K562 (cell line): ENCODE measurements at regions not wholly inside any gene's neighbourhood (a gene's known extent, or its start where the extent isn't known, plus 50 kb on each side); places are given as distances from the start of the nearest gene placed in this dataset.

Source experiments
- ATAC-seq: fragments of 200-7000 bp; cut with Tn5 transposase; 3 replicates; pipeline ENCODE4 v1.9.1; 2020; ENCODE audit warnings: moderate library complexity
- BruUV-seq: library from RNA; stranded (reverse); fragments of 400-500 nt; replicated peaks from 2 replicates; lab custom pipeline; 2021; lab: Mats Ljungman, UMichigan
- CTCF ChIA-PET: fragments of 300-600 bp; formaldehyde crosslinking; extraction: SDS; loops from one replicate; lab custom pipeline; 2021; ENCODE audit warnings: low intra/inter-chr PET ratio; lab: Yijun Ruan, JAX
- POLR2A ChIA-PET: fragments of 300-600, 350-650 bp; sonication (Branson Sonifier 250); formaldehyde crosslinking; extraction: SDS; loops from one replicate; lab custom pipeline; 2021; ENCODE audit warnings: antibody characterized with exemption, inconsistent platforms; lab: Yijun Ruan, JAX
- DNase-seq, 4 experiments: peaks; one replicate each; pipeline versions ENCODE4 v3.0.0 to v3.0.0-alpha.2; 2011 to 2018; ENCODE audit warnings: low spot score in 3 of 4, mixed read lengths in 3 of 4; ENCODE audit errors: extremely low read depth in 1 of 4
- FAIRE-seq: peaks from 2 replicates; lab custom pipeline; 2011; peaks lifted over from hg19 to GRCh38; lab: Jason Lieb, UNC
- H2AFZ ChIP-seq: 2 replicates; pipeline ENCODE4 v1.6.0; 2011; ENCODE audit warnings: low read depth, low read length, control low read depth, inconsistent platforms
- H3K27ac ChIP-seq: fragments of 200-600 bp; 3 replicates; pipeline ENCODE4 v1.8.0; 2011; ENCODE audit warnings: low read depth, mild to moderate bottlenecking, control low read depth, inconsistent platforms, low read length, moderate library complexity, mixed read lengths; ENCODE audit errors: extremely low read depth
- H3K27me3 ChIP-seq, 2 experiments: fragments of 300-600 bp in 1 of 2; 2 replicates in 1 of 2; 3 replicates in 1 of 2; pipeline versions ENCODE4 v1.6.0 to v1.8.0; 2011; ENCODE audit warnings: inconsistent platforms in 2 of 2, low read length in 2 of 2, mild to moderate bottlenecking in 1 of 2, mixed read lengths in 1 of 2, moderate library complexity in 1 of 2; ENCODE audit not compliant: control insufficient read depth in 2 of 2, insufficient read depth in 2 of 2
- H3K36me3 ChIP-seq: fragments of 300-600 bp; 3 replicates; pipeline ENCODE4 v1.8.0; 2011; ENCODE audit warnings: mild to moderate bottlenecking, low read length, inconsistent platforms; ENCODE audit not compliant: control insufficient read depth, insufficient read depth
- H3K4me1 ChIP-seq, 2 experiments: fragments of 200-600 bp in 1 of 2; replicated peaks in 1 of 2; 2 replicates in 1 of 2; 3 replicates in 1 of 2; pipeline versions ENCODE4 v1.5.1 to v1.8.0; 2011; ENCODE audit warnings: inconsistent platforms in 2 of 2, low read length in 2 of 2, mild to moderate bottlenecking in 1 of 2, mixed read lengths in 1 of 2, moderate library complexity in 1 of 2; ENCODE audit not compliant: control insufficient read depth in 2 of 2, insufficient read depth in 2 of 2
- H3K4me2 ChIP-seq: 2 replicates; pipeline ENCODE4 v1.6.1; 2011; ENCODE audit warnings: low read length, control low read depth, inconsistent platforms, mixed read lengths; ENCODE audit not compliant: insufficient read depth
- H3K4me3 ChIP-seq: fragments of 200-600 bp; sonication (generic), shearing (Covaris generic); 2 replicates; pipeline ENCODE4 v1.5.1; 2016; ENCODE audit warnings: control low read depth, inconsistent platforms
- H3K79me2 ChIP-seq: fragments of 200-600 bp; 3 replicates; pipeline ENCODE4 v1.8.0; 2011; ENCODE audit warnings: low read length, inconsistent platforms; ENCODE audit not compliant: control insufficient read depth, insufficient read depth
- H3K9ac ChIP-seq, 2 experiments: 2 replicates each; pipeline versions ENCODE4 v1.6.0 to v1.6.1; 2011; ENCODE audit warnings: low read depth in 2 of 2, low read length in 2 of 2, control low read depth in 1 of 2, inconsistent platforms in 1 of 2, mild to moderate bottlenecking in 1 of 2, mixed read lengths in 1 of 2; ENCODE audit not compliant: insufficient read depth in 1 of 2
- H3K9me1 ChIP-seq: one replicate; pipeline ENCODE4 v1.6.0; 2011; ENCODE audit warnings: inconsistent platforms, mild to moderate bottlenecking, low read length, moderate library complexity; ENCODE audit not compliant: control insufficient read depth, insufficient read depth
- H3K9me3 ChIP-seq: replicated peaks from 2 replicates; pipeline ENCODE4 v1.5.1; 2011; ENCODE audit warnings: low read depth, low read length, inconsistent platforms; ENCODE audit not compliant: control insufficient read depth, insufficient read depth
- H4K20me1 ChIP-seq: replicated peaks from 2 replicates; pipeline ENCODE4 v1.6.1; 2011; ENCODE audit warnings: low read length, inconsistent platforms, mixed read lengths; ENCODE audit not compliant: control insufficient read depth, insufficient read depth
- CEBPB ChIP-seq: fragments of 450-650 bp; IDR thresholded peaks from 2 replicates; pipeline ENCODE4 v1.6.1; 2016; ENCODE audit warnings: missing genetic modification characterization, missing compliant biosample characterization
- MBD2 ChIP-seq: sonication (generic); IDR thresholded peaks from 2 replicates; pipeline ENCODE4 v1.6.1; 2016; ENCODE audit warnings: low read depth, borderline replicate concordance
- MTA1 ChIP-seq: fragments of 450-650 bp; IDR thresholded peaks from 2 replicates; pipeline ENCODE4 v1.6.1; 2017; ENCODE audit warnings: borderline replicate concordance
- SMARCA5 ChIP-seq: fragments of 450-650 bp; IDR thresholded peaks from 2 replicates; pipeline ENCODE4 v1.6.1; 2016
- TEAD1 ChIP-seq, 2 experiments: fragments of 450-650 bp in 1 of 2; sonication (generic) in 1 of 2; formaldehyde crosslinking; IDR thresholded peaks; 2 replicates each; pipeline versions ENCODE4 v1.4.0 to v1.8.0; 2020 to 2022; ENCODE audit warnings: mild to moderate bottlenecking in 2 of 2, missing genetic modification reagents in 1 of 2
- ZNF354B ChIP-seq: fragments of 250-450 bp; sonication (Bioruptor Pico); IDR thresholded peaks from 2 replicates; pipeline ENCODE4 v1.4.0; 2020
- ZNF57 ChIP-seq: fragments of 450-650 bp; formaldehyde crosslinking; IDR thresholded peaks from 2 replicates; pipeline ENCODE4 v1.4.0; 2020; ENCODE audit warnings: mild to moderate bottlenecking, moderate library complexity
- WGBS: fragments of 100-300 bp; shearing (Covaris generic); methylation state at CpG from one replicate; pipeline ENCODE4 v1.1.6; 2016; ENCODE audit warnings: low coverage, mixed read lengths; ENCODE audit not compliant: insufficient coverage; ENCODE audit errors: missing lambda C conversion rate; 5-methylcytosine and 5-hydroxymethylcytosine counted together
- in situ Hi-C: fragments of 300-500 bp; cut with MboI; formaldehyde crosslinking; loops from 4 replicates; pipeline ENCODE4 v1.15.0; 2018; ENCODE audit warnings: inconsistent platforms, mixed read lengths
- intact Hi-C: fragments of 100-400 bp; cut with micrococcal nuclease; formaldehyde crosslinking; loops from 2 replicates; pipeline ENCODE4 v1.14.2; 2022
- TF ChIP-seq, protein P1 (sequence below): fragments of 150-350 bp; conservative IDR thresholded peaks from 2 replicates; pipeline ENCODE4 v1.6.1; 2014; ENCODE audit warnings: low read length
- TF ChIP-seq, protein P2 (sequence below): fragments of 250-450 bp; sonication (Bioruptor Pico); IDR thresholded peaks from 2 replicates; pipeline ENCODE4 v1.8.0; 2022; ENCODE audit warnings: moderate library complexity, mild to moderate bottlenecking, inconsistent platforms
- TF ChIP-seq, protein P3 (sequence below): fragments of 250-450 bp; sonication (Bioruptor Pico); IDR thresholded peaks from 2 replicates; pipeline ENCODE4 v1.4.0; 2020
- TF ChIP-seq, protein P4 (sequence below): fragments of 450-650 bp; IDR thresholded peaks from 2 replicates; pipeline ENCODE4 v1.6.1; 2016; ENCODE audit warnings: mild to moderate bottlenecking

DNA sequence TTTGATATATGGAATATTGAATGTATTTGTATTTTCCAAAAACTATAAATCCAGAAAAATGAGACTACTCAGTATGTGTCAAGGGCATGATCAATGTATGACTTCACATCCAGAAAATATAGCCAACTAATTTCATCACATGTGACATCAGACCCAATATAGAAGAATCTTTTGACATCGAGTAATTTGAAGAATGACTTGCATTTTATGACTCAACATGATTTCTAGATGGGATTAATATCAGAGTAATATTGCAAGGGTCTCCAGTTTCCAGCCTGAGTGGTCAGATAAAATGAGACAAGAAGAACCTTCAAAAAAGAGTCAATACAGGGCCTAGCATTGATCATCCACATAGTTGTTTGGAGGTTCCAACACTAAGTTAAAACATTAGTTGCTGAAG lies 467.5 kb upstream of the PAPPA start:
- no peaks in the 10 kb centered on the region for H3K36me3 ChIP-seq
- H3K4me3 ChIP-seq, result no peak overlapping the region
- POLR2A ChIA-PET, result no interaction called here
- no peaks in the 10 kb centered on the region for H3K9me3 ChIP-seq
- no peaks in the 10 kb centered on the region for H3K4me1 ChIP-seq
- in situ Hi-C loops, result no loop called here
- WGBS, result 0% methylated on average over 1 of the region's 1 CpG
- no peaks in the 10 kb centered on the region for H3K79me2 ChIP-seq
- intact Hi-C loops, result no loop called here
- CTCF ChIA-PET, result no interaction called here
- FAIRE-seq, result no peak
- no peaks in the 10 kb centered on the region for H3K27me3 ChIP-seq
- no peak for ATAC-seq
- H3K9ac ChIP-seq, result no peak overlapping the region
- no peaks in the 10 kb centered on the region for H4K20me1 ChIP-seq
- H3K9me1 ChIP-seq, result no peaks in the 10 kb centered on the region
- no TSS peak for BruUV-seq
- DNase-seq, result no peak
- no peak overlapping the region for H3K4me2 ChIP-seq
- no peak overlapping the region for H3K27ac ChIP-seq
- H2AFZ ChIP-seq, result no peak overlapping the region
- TF ChIP-seq, protein P1, sequence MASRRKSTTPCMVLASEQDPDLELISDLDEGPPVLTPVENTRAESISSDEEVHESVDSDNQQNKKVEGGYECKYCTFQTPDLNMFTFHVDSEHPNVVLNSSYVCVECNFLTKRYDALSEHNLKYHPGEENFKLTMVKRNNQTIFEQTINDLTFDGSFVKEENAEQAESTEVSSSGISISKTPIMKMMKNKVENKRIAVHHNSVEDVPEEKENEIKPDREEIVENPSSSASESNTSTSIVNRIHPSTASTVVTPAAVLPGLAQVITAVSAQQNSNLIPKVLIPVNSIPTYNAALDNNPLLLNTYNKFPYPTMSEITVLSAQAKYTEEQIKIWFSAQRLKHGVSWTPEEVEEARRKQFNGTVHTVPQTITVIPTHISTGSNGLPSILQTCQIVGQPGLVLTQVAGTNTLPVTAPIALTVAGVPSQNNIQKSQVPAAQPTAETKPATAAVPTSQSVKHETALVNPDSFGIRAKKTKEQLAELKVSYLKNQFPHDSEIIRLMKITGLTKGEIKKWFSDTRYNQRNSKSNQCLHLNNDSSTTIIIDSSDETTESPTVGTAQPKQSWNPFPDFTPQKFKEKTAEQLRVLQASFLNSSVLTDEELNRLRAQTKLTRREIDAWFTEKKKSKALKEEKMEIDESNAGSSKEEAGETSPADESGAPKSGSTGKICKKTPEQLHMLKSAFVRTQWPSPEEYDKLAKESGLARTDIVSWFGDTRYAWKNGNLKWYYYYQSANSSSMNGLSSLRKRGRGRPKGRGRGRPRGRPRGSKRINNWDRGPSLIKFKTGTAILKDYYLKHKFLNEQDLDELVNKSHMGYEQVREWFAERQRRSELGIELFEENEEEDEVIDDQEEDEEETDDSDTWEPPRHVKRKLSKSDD, result no peak
- TF ChIP-seq, protein P2, sequence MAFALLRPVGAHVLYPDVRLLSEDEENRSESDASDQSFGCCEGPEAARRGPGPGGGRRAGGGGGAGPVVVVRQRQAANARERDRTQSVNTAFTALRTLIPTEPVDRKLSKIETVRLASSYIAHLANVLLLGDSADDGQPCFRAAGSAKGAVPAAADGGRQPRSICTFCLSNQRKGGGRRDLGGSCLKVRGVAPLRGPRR, result no peak
- TF ChIP-seq CEBPB (tag), result no peak
- no peak for TF ChIP-seq SMARCA5
- TF ChIP-seq MTA1, result no peak
- no peak for TF ChIP-seq TEAD1 (CRISPR knock-in tag; IDR thresholded peaks at IDR 0.05)
- TF ChIP-seq, protein P3, sequence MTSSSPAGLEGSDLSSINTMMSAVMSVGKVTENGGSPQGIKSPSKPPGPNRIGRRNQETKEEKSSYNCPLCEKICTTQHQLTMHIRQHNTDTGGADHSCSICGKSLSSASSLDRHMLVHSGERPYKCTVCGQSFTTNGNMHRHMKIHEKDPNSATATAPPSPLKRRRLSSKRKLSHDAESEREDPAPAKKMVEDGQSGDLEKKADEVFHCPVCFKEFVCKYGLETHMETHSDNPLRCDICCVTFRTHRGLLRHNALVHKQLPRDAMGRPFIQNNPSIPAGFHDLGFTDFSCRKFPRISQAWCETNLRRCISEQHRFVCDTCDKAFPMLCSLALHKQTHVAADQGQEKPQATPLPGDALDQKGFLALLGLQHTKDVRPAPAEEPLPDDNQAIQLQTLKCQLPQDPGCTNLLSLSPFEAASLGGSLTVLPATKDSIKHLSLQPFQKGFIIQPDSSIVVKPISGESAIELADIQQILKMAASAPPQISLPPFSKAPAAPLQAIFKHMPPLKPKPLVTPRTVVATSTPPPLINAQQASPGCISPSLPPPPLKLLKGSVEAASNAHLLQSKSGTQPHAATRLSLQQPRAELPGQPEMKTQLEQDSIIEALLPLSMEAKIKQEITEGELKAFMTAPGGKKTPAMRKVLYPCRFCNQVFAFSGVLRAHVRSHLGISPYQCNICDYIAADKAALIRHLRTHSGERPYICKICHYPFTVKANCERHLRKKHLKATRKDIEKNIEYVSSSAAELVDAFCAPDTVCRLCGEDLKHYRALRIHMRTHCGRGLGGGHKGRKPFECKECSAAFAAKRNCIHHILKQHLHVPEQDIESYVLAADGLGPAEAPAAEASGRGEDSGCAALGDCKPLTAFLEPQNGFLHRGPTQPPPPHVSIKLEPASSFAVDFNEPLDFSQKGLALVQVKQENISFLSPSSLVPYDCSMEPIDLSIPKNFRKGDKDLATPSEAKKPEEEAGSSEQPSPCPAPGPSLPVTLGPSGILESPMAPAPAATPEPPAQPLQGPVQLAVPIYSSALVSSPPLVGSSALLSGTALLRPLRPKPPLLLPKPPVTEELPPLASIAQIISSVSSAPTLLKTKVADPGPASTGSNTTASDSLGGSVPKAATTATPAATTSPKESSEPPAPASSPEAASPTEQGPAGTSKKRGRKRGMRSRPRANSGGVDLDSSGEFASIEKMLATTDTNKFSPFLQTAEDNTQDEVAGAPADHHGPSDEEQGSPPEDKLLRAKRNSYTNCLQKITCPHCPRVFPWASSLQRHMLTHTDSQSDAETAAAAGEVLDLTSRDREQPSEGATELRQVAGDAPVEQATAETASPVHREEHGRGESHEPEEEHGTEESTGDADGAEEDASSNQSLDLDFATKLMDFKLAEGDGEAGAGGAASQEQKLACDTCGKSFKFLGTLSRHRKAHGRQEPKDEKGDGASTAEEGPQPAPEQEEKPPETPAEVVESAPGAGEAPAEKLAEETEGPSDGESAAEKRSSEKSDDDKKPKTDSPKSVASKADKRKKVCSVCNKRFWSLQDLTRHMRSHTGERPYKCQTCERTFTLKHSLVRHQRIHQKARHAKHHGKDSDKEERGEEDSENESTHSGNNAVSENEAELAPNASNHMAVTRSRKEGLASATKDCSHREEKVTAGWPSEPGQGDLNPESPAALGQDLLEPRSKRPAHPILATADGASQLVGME (CRISPR knock-in tag), result no peak
- no peak for TF ChIP-seq MBD2
- no peak for TF ChIP-seq ZNF354B (CRISPR knock-in tag)
- TF ChIP-seq, protein P4, sequence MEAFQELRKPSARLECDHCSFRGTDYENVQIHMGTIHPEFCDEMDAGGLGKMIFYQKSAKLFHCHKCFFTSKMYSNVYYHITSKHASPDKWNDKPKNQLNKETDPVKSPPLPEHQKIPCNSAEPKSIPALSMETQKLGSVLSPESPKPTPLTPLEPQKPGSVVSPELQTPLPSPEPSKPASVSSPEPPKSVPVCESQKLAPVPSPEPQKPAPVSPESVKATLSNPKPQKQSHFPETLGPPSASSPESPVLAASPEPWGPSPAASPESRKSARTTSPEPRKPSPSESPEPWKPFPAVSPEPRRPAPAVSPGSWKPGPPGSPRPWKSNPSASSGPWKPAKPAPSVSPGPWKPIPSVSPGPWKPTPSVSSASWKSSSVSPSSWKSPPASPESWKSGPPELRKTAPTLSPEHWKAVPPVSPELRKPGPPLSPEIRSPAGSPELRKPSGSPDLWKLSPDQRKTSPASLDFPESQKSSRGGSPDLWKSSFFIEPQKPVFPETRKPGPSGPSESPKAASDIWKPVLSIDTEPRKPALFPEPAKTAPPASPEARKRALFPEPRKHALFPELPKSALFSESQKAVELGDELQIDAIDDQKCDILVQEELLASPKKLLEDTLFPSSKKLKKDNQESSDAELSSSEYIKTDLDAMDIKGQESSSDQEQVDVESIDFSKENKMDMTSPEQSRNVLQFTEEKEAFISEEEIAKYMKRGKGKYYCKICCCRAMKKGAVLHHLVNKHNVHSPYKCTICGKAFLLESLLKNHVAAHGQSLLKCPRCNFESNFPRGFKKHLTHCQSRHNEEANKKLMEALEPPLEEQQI, result no peak
- TF ChIP-seq ZNF57 (CRISPR knock-in tag), result no peak
